Stimulated activated naive B cell treated with anti-CD40 and anti-IgM and Interleukin-4, amounts not matched to agents 10 μg/mL and 1 μg/mL and 100 μg/mL, for 72 hours (primary cell): ENCODE measurements at regions not wholly inside any gene's neighbourhood (a gene's known extent, or its start where the extent isn't known, plus 50 kb on each side); places are given as distances from the start of the nearest gene placed in this dataset.

Source experiments
- ATAC-seq, 2 donors: fragments of 150-1000 bp; cut with Tn5 transposase; replicated peaks; 2 replicates each; pipeline ENCODE4 v1.10.0; 2021; ENCODE audit warnings: moderate library complexity in 1 of 2
- DNase-seq: peaks from one replicate; pipeline ENCODE4 v3.0.0; 2021
- H3K27ac Mint-ChIP-seq: one replicate; pipeline ENCODE4 v1.8.0; 2022; ENCODE audit warnings: mild to moderate bottlenecking, mixed read lengths
- H3K27me3 Mint-ChIP-seq, 2 donors: one replicate each; pipeline ENCODE4 v1.8.0; 2022; ENCODE audit warnings: mixed read lengths in 2 of 2
- H3K36me3 Mint-ChIP-seq, 2 donors: one replicate each; pipeline ENCODE4 v1.8.0; 2022; ENCODE audit warnings: mixed read lengths in 2 of 2, mild to moderate bottlenecking in 1 of 2
- H3K4me1 Mint-ChIP-seq, 2 donors: one replicate each; pipeline ENCODE4 v1.8.0; 2022; ENCODE audit warnings: mixed read lengths in 2 of 2, mild to moderate bottlenecking in 1 of 2
- H3K4me3 Mint-ChIP-seq, 2 donors: one replicate each; pipeline ENCODE4 v1.8.0; 2022; ENCODE audit warnings: mild to moderate bottlenecking in 2 of 2, mixed read lengths in 2 of 2, moderate library complexity in 1 of 2
- H3K9me3 Mint-ChIP-seq, 2 donors: one replicate each; pipeline ENCODE4 v1.8.0; 2022; ENCODE audit warnings: mixed read lengths in 2 of 2, mild to moderate bottlenecking in 1 of 2

DNA sequence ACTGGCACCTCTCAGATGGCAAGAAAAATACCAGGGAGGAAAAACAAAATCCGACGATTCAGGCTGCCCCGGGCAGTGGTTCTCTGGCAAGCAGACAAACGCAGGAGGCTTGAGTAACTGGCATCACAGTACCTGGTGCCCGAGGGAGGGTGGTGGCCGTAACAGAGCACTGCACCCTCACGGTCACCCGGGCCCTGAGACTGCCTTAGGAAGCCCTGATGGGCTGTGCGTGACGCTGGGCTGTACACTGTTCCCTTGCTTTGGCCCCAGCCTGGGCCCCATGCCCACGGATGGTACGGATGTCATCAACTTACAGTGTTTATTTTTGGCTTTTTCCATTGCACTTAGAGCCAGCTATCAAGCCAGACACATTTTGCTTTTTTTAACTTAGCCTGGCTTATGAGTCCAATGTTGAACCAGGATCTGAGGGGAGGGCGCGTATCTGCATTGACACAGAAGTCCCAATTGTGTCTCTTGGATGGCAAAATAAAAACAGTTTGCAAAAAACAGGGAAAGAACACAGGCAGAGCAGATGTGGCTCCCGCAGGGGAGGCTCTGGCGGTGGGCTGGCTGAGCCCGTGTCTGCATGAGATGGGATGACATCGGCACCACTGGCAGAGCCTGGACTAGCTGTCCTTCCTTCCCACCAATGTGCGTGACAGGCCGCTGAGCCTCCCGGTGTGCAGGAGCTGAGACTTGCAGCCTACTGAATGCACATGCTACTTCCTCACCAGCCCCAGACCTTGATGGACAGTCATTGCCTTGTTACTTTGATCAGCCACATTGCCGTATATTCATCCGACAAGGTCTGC, 287.7 kb downstream of the FOXL1 start:
- no peaks in the 10 kb centered on the region for H3K36me3 Mint-ChIP-seq
- no peak overlapping the region for H3K27ac Mint-ChIP-seq
- H3K4me3 Mint-ChIP-seq: no peak overlapping the region
- H3K27me3 Mint-ChIP-seq: peaks cover 7 to 10% of the 10 kb centered on the region in 2 donors
- DNase-seq (no peak), ATAC-seq (no peak)
- peaks cover 0 to 3% of the 10 kb centered on the region in 2 donors for H3K9me3 Mint-ChIP-seq
- H3K4me1 Mint-ChIP-seq: no peaks in the 10 kb centered on the region

GRCh38 chr16:86866986-86867722, 288.8 kb downstream of the FOXL1 start:
- Mint-ChIP-seq H3K4me3 (no peak overlapping the region), H3K9me3 (peaks cover 0 to 3% of the 10 kb centered on the region in 2 donors), H3K27me3 (peaks cover 7 to 10% of the 10 kb centered on the region in 2 donors), H3K27ac (no peak overlapping the region), H3K36me3 (no peaks in the 10 kb centered on the region), H3K4me1 (no peaks in the 10 kb centered on the region)
- ATAC-seq (no peak), DNase-seq (no peak)

DNA sequence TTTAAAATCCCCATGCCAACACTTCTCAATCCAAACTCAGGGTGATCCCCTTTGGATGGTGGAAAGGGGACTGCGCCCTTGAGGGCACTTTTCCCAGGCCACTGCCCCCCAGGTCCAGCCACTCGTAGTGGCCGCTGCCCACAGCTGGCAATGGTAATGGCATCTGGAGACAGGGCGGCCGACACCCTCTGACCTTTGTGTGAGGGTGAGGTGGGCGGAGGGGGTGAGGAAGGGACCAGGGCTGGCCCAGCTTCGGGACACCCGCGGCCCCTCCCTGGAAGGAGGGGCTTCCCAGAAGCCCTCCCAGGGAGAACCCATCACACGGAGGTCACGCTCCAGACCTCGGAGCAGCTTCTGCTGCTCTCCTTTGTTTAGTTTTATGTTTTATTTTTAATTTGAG, 289.7 kb downstream of the FOXL1 start:
- ATAC-seq (no peak), DNase-seq (no peak)
- peaks cover 0 to 6% of the 10 kb centered on the region in 2 donors for H3K9me3 Mint-ChIP-seq
- peaks cover 7 to 10% of the 10 kb centered on the region in 2 donors for H3K27me3 Mint-ChIP-seq
- H3K4me3 Mint-ChIP-seq: no peak overlapping the region
- H3K36me3 Mint-ChIP-seq: no peaks in the 10 kb centered on the region
- no peaks in the 10 kb centered on the region for H3K4me1 Mint-ChIP-seq
- H3K27ac Mint-ChIP-seq: no peak overlapping the region

- H3K27ac Mint-ChIP-seq: no peak overlapping the region
- H3K36me3 Mint-ChIP-seq: no peaks in the 10 kb centered on the region
- DNase-seq (no peak), ATAC-seq (no peak)
- H3K9me3 Mint-ChIP-seq: peaks cover 0 to 4% of the 10 kb centered on the region in 2 donors
- peaks cover 7 to 10% of the 10 kb centered on the region in 2 donors for H3K27me3 Mint-ChIP-seq
- H3K4me3 Mint-ChIP-seq: no peak overlapping the region
- H3K4me1 Mint-ChIP-seq: no peaks in the 10 kb centered on the region
Measured at GRCh38 chr16:86868786-86869185, 290.4 kb downstream of the FOXL1 start.

DNA sequence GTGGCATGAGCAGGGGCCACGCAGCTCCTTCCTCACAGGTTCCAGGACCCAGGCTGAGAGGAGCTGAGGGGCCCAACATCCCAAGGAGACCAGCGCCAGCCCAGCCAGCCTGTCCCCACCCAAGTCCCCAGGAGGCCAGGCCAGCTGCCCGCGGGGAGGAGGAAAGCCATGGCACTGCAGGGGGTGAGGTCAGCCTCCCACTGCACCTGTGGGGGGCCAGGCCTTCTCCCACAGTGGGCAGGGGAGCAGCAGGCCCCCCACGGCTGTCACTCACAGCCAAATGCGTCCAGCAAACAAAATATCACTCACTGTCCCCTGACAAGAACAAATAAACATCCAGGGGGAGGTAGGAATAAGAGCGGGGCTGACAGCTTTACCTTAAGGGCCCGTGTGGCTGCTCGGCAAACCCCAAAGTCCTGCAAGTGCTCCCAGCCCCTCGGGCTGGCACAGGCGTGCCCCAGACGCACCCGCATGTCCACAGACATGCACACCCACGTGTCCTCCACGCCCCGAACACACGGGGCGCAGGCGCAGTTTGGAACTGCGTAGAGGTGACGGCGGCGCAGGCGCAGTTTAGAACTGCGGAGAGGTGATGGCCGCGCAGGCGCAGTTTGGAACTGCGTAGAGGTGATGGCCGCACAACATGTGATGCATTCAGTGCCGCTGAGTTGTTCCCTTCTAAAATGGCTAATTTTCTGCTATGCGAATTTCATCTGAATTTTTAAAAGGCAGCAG, 291.1 kb downstream of the FOXL1 start:
- no peaks in the 10 kb centered on the region for H3K4me1 Mint-ChIP-seq
- DNase-seq: no peak
- H3K9me3 Mint-ChIP-seq: peaks cover 0 to 4% of the 10 kb centered on the region in 2 donors
- no peaks in the 10 kb centered on the region for H3K36me3 Mint-ChIP-seq
- no peak overlapping the region for H3K4me3 Mint-ChIP-seq
- peaks cover 7 to 15% of the 10 kb centered on the region in 2 donors for H3K27me3 Mint-ChIP-seq
- ATAC-seq: no peak
- H3K27ac Mint-ChIP-seq: no peak overlapping the region

- H3K4me1 Mint-ChIP-seq: no peaks in the 10 kb centered on the region
- peaks cover 7 to 16% of the 10 kb centered on the region in 2 donors for H3K27me3 Mint-ChIP-seq
- H3K4me3 Mint-ChIP-seq: no peak overlapping the region
- no peak overlapping the region for H3K27ac Mint-ChIP-seq
- ATAC-seq (no peak), DNase-seq (no peak)
- H3K36me3 Mint-ChIP-seq: no peaks in the 10 kb centered on the region
- H3K9me3 Mint-ChIP-seq: peaks cover 0 to 4% of the 10 kb centered on the region in 2 donors
Measured at GRCh38 chr16:86870380-86870779, 292.0 kb downstream of the FOXL1 start.

DNA sequence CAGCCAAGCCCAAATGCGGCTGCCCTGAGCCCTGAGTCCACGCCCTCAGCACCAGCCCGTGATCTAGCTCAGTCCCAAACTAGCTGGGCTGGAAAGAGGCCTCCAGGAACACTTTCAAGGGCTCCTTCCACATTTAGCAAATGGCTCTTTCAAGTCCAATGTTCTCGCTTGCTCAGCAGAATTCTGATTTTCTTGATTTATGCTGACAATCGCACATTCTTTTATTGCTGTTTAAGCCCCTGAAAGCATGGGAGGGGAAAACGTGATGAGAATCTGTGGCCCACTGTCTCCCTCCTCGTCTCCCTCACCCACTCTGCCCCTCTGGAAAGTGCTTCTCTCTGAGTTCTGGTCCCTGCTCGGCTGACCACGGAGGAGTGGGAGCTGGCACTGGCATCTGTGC, 293.8 kb downstream of the FOXL1 start:
- ATAC-seq (no peak), DNase-seq (no peak)
- peaks cover 16 to 22% of the 10 kb centered on the region in 2 donors for H3K27me3 Mint-ChIP-seq
- peaks cover 5 to 6% of the 10 kb centered on the region in 2 donors for H3K9me3 Mint-ChIP-seq
- H3K4me3 Mint-ChIP-seq: no peak overlapping the region
- no peaks in the 10 kb centered on the region for H3K4me1 Mint-ChIP-seq
- H3K27ac Mint-ChIP-seq: no peak overlapping the region
- no peaks in the 10 kb centered on the region for H3K36me3 Mint-ChIP-seq

DNA sequence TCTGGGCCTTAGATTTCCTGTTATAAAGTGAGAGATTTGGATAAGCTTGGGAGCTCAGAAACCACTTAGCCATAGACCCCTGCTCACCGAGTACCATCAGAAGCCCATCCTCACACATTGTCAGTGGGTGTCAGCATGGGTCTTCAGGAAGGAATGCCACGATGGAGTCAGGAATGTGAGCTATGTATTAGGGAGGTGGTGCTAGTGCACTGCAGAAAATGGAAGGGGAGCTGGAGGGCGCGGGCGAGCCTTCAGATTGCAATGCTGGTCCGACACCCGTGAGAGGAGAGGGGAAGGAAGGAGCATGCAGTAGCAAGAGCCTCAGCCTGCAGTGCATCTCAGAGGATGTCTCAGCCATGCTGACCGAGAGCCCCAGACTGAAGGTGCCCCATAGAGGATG, 294.5 kb downstream of the FOXL1 start:
- Mint-ChIP-seq H3K4me1 (no peaks in the 10 kb centered on the region), H3K27ac (no peak overlapping the region), H3K27me3 (peaks cover 18 to 24% of the 10 kb centered on the region in 2 donors), H3K4me3 (no peak overlapping the region), H3K36me3 (peaks cover 0 to 3% of the 10 kb centered on the region in 2 donors), H3K9me3 (peaks cover 10 to 11% of the 10 kb centered on the region in 2 donors)
- DNase-seq (no peak), ATAC-seq (no peak)

DNA sequence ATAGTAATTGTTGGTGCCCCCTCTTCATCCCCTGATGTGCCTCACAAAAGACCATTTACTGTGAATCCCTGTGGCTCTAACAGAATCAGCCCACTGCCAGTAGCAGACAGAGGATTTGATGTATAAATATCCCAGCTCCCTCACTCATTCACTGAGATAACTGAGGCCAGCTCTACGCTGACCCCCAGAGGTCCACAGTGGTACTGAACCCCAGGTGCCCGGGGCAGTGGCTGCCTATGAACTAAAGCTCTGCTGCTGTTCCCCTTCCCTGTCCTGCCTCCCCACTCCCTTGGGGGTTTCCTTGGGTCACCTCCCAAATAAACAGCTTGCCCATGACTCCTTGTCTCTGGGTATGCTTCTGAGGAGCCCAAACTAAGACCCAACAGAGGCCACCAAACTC, 295.8 kb downstream of the FOXL1 start:
- H3K36me3 Mint-ChIP-seq: peaks cover 0 to 3% of the 10 kb centered on the region in 2 donors
- peaks cover 31 to 34% of the 10 kb centered on the region in 2 donors for H3K27me3 Mint-ChIP-seq
- H3K9me3 Mint-ChIP-seq: peaks cover 11 to 13% of the 10 kb centered on the region in 2 donors
- H3K4me1 Mint-ChIP-seq: no peaks in the 10 kb centered on the region
- H3K27ac Mint-ChIP-seq: no peak overlapping the region
- DNase-seq: no peak
- H3K4me3 Mint-ChIP-seq: no peak overlapping the region
- ATAC-seq: peak in 1 of 2 donors; percentile 48

GRCh38 chr16:86876499-86876898, 298.1 kb downstream of the FOXL1 start:
- no peak for DNase-seq
- Mint-ChIP-seq H3K27me3 (peaks cover 50 to 55% of the 10 kb centered on the region in 2 donors), H3K27ac (no peak overlapping the region)

GRCh38 chr16:86877108-86877507, 298.8 kb downstream of the FOXL1 start:
- Mint-ChIP-seq H3K36me3 (peaks cover 0 to 3% of the 10 kb centered on the region in 2 donors), H3K9me3 (peaks cover 13 to 14% of the 10 kb centered on the region in 2 donors), H3K27me3 (peaks cover 50 to 57% of the 10 kb centered on the region in 2 donors), H3K4me1 (no peaks in the 10 kb centered on the region), H3K4me3 (no peak overlapping the region), H3K27ac (no peak overlapping the region)
- DNase-seq (no peak), ATAC-seq (no peak)

More at GRCh38 chr16:86876499-86876898, 298.1 kb downstream of the FOXL1 start:
- Mint-ChIP-seq H3K4me1 (no peaks in the 10 kb centered on the region), H3K36me3 (peaks cover 0 to 3% of the 10 kb centered on the region in 2 donors), H3K9me3 (peaks cover 13 to 14% of the 10 kb centered on the region in 2 donors), H3K4me3 (no peak overlapping the region)
- no peak for ATAC-seq

GRCh38 chr16:86877835-86878234, 299.5 kb downstream of the FOXL1 start:
- ATAC-seq (no peak), DNase-seq (no peak)
- Mint-ChIP-seq H3K9me3 (peaks cover 11 to 13% of the 10 kb centered on the region in 2 donors), H3K4me1 (no peaks in the 10 kb centered on the region), H3K27ac (no peak overlapping the region), H3K36me3 (peaks cover 0 to 3% of the 10 kb centered on the region in 2 donors), H3K27me3 (peaks cover 54 to 63% of the 10 kb centered on the region in 2 donors), H3K4me3 (no peak overlapping the region)

DNA sequence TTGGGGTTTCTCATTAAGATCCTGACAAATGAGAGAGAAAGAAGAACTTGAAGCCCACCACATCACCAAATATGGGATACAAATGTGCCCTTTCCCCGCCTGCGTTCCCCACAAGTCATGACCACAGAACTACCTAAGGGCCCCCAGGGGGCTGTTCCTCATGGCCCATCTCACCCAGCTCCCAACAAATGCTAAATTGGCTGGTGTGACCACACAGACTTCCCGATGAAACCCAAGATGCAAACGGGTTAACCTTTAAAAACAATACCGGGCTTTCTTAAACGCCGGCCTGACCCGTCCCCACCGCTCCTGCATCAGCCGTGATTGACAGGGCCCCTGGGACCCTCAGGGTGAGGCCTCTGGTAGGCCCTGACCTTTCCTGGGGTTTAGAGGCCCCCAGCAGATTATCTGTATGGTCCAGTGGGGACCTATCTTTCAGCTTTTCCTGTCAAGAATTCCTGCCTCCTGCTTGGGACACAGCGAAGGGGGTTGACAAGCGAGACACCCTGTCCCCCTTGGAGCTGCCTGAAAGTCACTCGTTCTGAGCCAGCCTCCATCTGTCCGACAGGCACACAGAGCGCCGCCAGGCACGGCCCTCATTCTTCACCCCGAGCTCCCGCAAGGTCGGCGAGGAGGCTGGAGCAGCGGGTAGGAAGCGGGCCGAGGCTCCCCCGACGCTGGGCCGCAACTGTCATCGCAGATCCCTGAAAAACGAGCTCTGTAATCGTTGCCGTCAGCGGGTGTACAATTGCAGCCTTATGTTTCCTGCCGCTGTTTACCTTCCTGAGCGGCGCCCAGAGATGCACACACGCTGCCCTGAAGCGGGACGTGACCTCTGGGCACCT, 300.1 kb downstream of the FOXL1 start:
- Mint-ChIP-seq H3K4me3 (no peak overlapping the region), H3K27ac (no peak overlapping the region), H3K36me3 (peaks cover 0 to 3% of the 10 kb centered on the region in 2 donors), H3K4me1 (no peaks in the 10 kb centered on the region), H3K27me3 (peaks cover 56 to 66% of the 10 kb centered on the region in 2 donors), H3K9me3 (peaks cover 10 to 13% of the 10 kb centered on the region in 2 donors)
- ATAC-seq (no peak), DNase-seq (no peak)
